T-helper 2 cell treated with Interferon-gamma antibody and Interleukin-4, amounts not matched to agents 5 μg/mL and 100 μg/mL, for 36 hours (primary cell): ENCODE measurements at regions not wholly inside any gene's neighbourhood (a gene's known extent, or its start where the extent isn't known, plus 50 kb on each side); places are given as distances from the start of the nearest gene placed in this dataset.
A peak's percentile ranks its signal among the peaks of the same experiment; 100 is the strongest.
"Not testable (repeated sequence)": the region's sequence is repeated elsewhere in the genome, so short reads cannot be mapped to it uniquely, and the experiment has no call there.

Source experiments
- DNase-seq: peaks from one replicate; pipeline ENCODE4 v3.0.0; 2021; ENCODE audit warnings: low spot score
- H3K27ac Mint-ChIP-seq: one replicate; pipeline ENCODE4 v1.8.0; 2021; ENCODE audit warnings: mild to moderate bottlenecking, mixed read lengths
- H3K27me3 Mint-ChIP-seq: one replicate; pipeline ENCODE4 v1.8.0; 2021; ENCODE audit warnings: low read depth, mixed read lengths
- H3K36me3 Mint-ChIP-seq: one replicate; pipeline ENCODE4 v1.8.0; 2021; ENCODE audit warnings: low read depth, mixed read lengths
- H3K4me1 Mint-ChIP-seq: one replicate; pipeline ENCODE4 v1.8.0; 2021; ENCODE audit warnings: low read depth, mixed read lengths
- H3K4me3 Mint-ChIP-seq: one replicate; pipeline ENCODE4 v1.8.0; 2022; ENCODE audit warnings: mild to moderate bottlenecking, moderate library complexity, mixed read lengths
- H3K9me3 Mint-ChIP-seq: one replicate; pipeline ENCODE4 v1.8.0; 2021; ENCODE audit warnings: mixed read lengths

- Mint-ChIP-seq H3K9me3 (no peaks in the 10 kb centered on the region), H3K27ac (peak overlapping the region; percentile 84), H3K27me3 (no peaks in the 10 kb centered on the region), H3K4me3 (peak overlapping the region; percentile 50), H3K36me3 (peaks cover 5% of the 10 kb centered on the region), H3K4me1 (peaks cover 52% of the 10 kb centered on the region)
- DNase-seq, result peak; percentile 58
These were observed 127.6 kb upstream of the RBPJ start for GRCh38 chr4:26192899-26193869.

GRCh38 chr4:26194764-26195163 lies 126.0 kb upstream of the RBPJ start:
- H3K27ac Mint-ChIP-seq, result peak overlapping the region; percentile 72
- peaks cover 63% of the 10 kb centered on the region for H3K4me1 Mint-ChIP-seq
- no peak overlapping the region for H3K4me3 Mint-ChIP-seq

GRCh38 chr4:26196567-26196966 lies 124.2 kb upstream of the RBPJ start:
- peaks cover 5% of the 10 kb centered on the region for H3K36me3 Mint-ChIP-seq
- peaks cover 69% of the 10 kb centered on the region for H3K4me1 Mint-ChIP-seq
- DNase-seq, result no peak
- no peaks in the 10 kb centered on the region for H3K9me3 Mint-ChIP-seq
- H3K4me3 Mint-ChIP-seq, result peak overlapping the region; percentile 76
- H3K27me3 Mint-ChIP-seq, result no peaks in the 10 kb centered on the region
- H3K27ac Mint-ChIP-seq, result peak overlapping the region; percentile 90

More at GRCh38 chr4:26194764-26195163, 126.0 kb upstream of the RBPJ start:
- no peak for DNase-seq
- Mint-ChIP-seq H3K36me3 (peaks cover 5% of the 10 kb centered on the region), H3K9me3 (no peaks in the 10 kb centered on the region), H3K27me3 (no peaks in the 10 kb centered on the region)

- Mint-ChIP-seq H3K36me3 (peaks cover 6% of the 10 kb centered on the region), H3K27me3 (no peaks in the 10 kb centered on the region), H3K27ac (peak overlapping the region; percentile 90), H3K9me3 (no peaks in the 10 kb centered on the region), H3K4me1 (peaks cover 70% of the 10 kb centered on the region), H3K4me3 (peak overlapping the region; percentile 76)
- DNase-seq, result peak; percentile 89
These were observed 123.6 kb upstream of the RBPJ start for GRCh38 chr4:26197018-26197779.

- H3K4me3 Mint-ChIP-seq, result peak overlapping the region; percentile 8
- H3K9me3 Mint-ChIP-seq, DNase-seq, H3K27me3 Mint-ChIP-seq, H3K36me3 Mint-ChIP-seq: not testable (repeated sequence)
- H3K4me1 Mint-ChIP-seq, result peaks cover 66% of the 10 kb centered on the region
- H3K27ac Mint-ChIP-seq, result peak overlapping the region; percentile 32
These were observed 121.9 kb upstream of the RBPJ start for GRCh38 chr4:26198931-26199330.

GRCh38 chr4:26199596-26199995 lies 121.2 kb upstream of the RBPJ start:
- Mint-ChIP-seq H3K9me3 (peaks cover 8% of the 10 kb centered on the region), H3K4me1 (peaks cover 66% of the 10 kb centered on the region), H3K4me3 (no peak overlapping the region), H3K36me3 (peaks cover 12% of the 10 kb centered on the region), H3K27me3 (no peaks in the 10 kb centered on the region), H3K27ac (peak overlapping the region; percentile 15)
- DNase-seq, result no peak

GRCh38 chr4:26201120-26201519 lies 119.7 kb upstream of the RBPJ start:
- Mint-ChIP-seq H3K27me3 (no peaks in the 10 kb centered on the region), H3K27ac (no peak overlapping the region), H3K4me3 (no peak overlapping the region), H3K36me3 (peaks cover 10% of the 10 kb centered on the region), H3K9me3 (peaks cover 8% of the 10 kb centered on the region), H3K4me1 (peaks cover 64% of the 10 kb centered on the region)
- DNase-seq, result no peak

GRCh38 chr4:26204249-26204825 lies 116.5 kb upstream of the RBPJ start:
- peak overlapping the region; percentile 51 for H3K27ac Mint-ChIP-seq
- H3K4me3 Mint-ChIP-seq, result peak overlapping the region; percentile 13
- no peak for DNase-seq
- H3K4me1 Mint-ChIP-seq, result peaks cover 40% of the 10 kb centered on the region
- peaks cover 10% of the 10 kb centered on the region for H3K36me3 Mint-ChIP-seq
- peaks cover 3% of the 10 kb centered on the region for H3K27me3 Mint-ChIP-seq
- peaks cover 8% of the 10 kb centered on the region for H3K9me3 Mint-ChIP-seq

- Mint-ChIP-seq H3K4me1 (peaks cover 42% of the 10 kb centered on the region), H3K4me3 (no peak overlapping the region), H3K36me3 (peaks cover 13% of the 10 kb centered on the region), H3K27me3 (peaks cover 6% of the 10 kb centered on the region), H3K9me3 (peaks cover 8% of the 10 kb centered on the region), H3K27ac (no peak overlapping the region)
- DNase-seq, result no peak
These were observed 115.9 kb upstream of the RBPJ start for GRCh38 chr4:26204911-26205370.

GRCh38 chr4:26206339-26206738 lies 114.5 kb upstream of the RBPJ start:
- H3K36me3 Mint-ChIP-seq, result peaks cover 13% of the 10 kb centered on the region
- no peak overlapping the region for H3K27ac Mint-ChIP-seq

GRCh38 chr4:26206999-26207398 lies 113.8 kb upstream of the RBPJ start:
- H3K27ac Mint-ChIP-seq, result no peak overlapping the region
- peaks cover 8% of the 10 kb centered on the region for H3K9me3 Mint-ChIP-seq
- no peak for DNase-seq
- peaks cover 12% of the 10 kb centered on the region for H3K36me3 Mint-ChIP-seq
- peaks cover 35% of the 10 kb centered on the region for H3K4me1 Mint-ChIP-seq
- no peak overlapping the region for H3K4me3 Mint-ChIP-seq
- peaks cover 15% of the 10 kb centered on the region for H3K27me3 Mint-ChIP-seq

More at GRCh38 chr4:26206339-26206738, 114.5 kb upstream of the RBPJ start:
- H3K27me3 Mint-ChIP-seq, result peaks cover 15% of the 10 kb centered on the region
- no peak for DNase-seq
- peaks cover 8% of the 10 kb centered on the region for H3K9me3 Mint-ChIP-seq
- peaks cover 38% of the 10 kb centered on the region for H3K4me1 Mint-ChIP-seq
- no peak overlapping the region for H3K4me3 Mint-ChIP-seq

- Mint-ChIP-seq H3K27ac (no peak overlapping the region), H3K4me1 (peaks cover 34% of the 10 kb centered on the region), H3K9me3 (peaks cover 8% of the 10 kb centered on the region), H3K4me3 (no peak overlapping the region), H3K27me3 (peaks cover 15% of the 10 kb centered on the region), H3K36me3 (peaks cover 12% of the 10 kb centered on the region)
- DNase-seq, result no peak
These were observed 113.2 kb upstream of the RBPJ start for GRCh38 chr4:26207631-26208030.

- Mint-ChIP-seq H3K27ac (no peak overlapping the region), H3K4me1 (peaks cover 29% of the 10 kb centered on the region), H3K9me3 (peaks cover 4% of the 10 kb centered on the region)
These were observed 112.4 kb upstream of the RBPJ start for GRCh38 chr4:26208237-26208994.

More at GRCh38 chr4:26208237-26208994, 112.4 kb upstream of the RBPJ start:
- peaks cover 16% of the 10 kb centered on the region for H3K27me3 Mint-ChIP-seq
- DNase-seq, result no peak
- peaks cover 7% of the 10 kb centered on the region for H3K36me3 Mint-ChIP-seq
- H3K4me3 Mint-ChIP-seq, result no peak overlapping the region
